ENCODE measurements at regions not wholly inside any gene's neighbourhood (a gene's known extent, or its start where the extent isn't known, plus 50 kb on each side); places are given as distances from the start of the nearest gene placed in this dataset.

GRCh38 chr13:74210693-74211393, 76.6 kb upstream of the KLF12 start:
- no peak for DNase-seq

DNA sequence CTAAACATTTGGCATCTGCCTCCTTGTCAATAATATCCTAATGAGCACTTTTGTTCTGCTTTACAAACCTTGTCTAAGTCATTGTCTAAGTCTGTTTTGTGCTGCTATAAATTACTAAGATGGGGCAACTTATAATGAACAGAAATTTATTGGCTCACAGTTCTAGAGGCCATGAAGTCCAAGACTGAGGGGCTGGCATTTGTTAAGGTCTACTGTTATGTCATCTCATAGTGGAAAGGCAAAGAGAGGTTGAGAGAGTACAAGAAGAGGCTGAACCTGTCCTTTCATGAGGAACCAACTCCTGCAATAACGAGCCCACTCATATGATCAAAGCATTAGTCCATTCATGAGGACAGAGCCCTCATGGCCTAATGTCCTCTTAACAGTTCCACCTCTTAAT, 72.7 kb upstream of the KLF12 start:
- no peak for DNase-seq

DNA sequence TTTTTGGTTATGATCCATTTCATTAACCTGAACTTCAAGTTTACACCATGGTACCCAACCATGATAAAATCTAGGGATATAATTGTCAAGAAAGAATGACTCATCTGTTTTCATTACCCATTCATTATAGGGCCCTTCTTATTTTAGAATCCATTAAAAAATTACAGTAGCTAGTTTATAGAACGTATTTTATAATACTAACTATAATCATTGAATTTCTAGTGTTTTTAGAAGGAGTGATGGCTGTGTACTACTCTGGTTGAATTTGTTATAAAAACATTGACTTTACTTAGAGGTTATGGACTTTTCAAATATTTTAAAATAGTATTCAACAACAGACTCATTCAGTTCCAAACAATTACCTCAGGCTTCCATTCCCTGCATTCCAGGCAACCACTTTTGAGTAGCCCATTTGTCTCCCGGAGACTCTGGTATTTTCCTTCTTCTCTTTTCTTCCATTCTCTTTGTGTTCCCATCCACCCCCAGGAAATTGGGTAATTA, 71.9 kb upstream of the KLF12 start:
- no peak for DNase-seq

- DNase-seq = no peak
These were observed 71.1 kb upstream of the KLF12 start for GRCh38 chr13:74205313-74205690.

DNA sequence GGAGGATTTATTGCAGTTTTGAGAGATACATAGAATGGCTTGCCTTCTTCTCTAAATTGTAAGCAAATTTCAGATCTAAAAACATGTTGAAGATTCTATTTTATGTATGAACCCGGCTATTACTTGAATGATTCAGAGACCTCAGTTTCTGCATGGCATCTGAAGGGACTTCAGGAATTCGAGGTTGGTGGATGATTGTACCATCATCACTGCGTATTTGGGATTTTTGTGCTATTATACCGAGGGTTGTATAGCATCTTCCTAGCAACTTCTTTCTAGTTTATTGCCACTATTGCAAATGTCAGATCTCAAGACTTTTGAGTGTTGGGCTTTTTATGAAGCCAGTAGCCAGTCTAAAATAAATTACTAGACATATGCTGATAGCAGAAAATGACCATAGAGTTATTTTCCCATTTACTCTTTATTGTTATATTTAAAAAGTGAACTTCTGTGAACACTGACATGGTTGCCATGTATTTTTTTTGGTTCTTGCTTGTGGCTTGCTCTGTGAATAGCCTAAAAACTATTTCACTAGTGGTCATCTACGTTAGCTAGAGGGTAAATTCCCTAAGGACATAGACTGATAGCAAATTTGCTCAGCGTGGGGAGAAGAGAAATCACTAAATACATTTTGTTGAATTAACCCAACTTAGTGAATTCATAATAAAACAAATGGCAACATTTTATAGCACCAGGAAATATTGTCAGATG, 70.6 kb upstream of the KLF12 start:
- no peak for DNase-seq

DNA sequence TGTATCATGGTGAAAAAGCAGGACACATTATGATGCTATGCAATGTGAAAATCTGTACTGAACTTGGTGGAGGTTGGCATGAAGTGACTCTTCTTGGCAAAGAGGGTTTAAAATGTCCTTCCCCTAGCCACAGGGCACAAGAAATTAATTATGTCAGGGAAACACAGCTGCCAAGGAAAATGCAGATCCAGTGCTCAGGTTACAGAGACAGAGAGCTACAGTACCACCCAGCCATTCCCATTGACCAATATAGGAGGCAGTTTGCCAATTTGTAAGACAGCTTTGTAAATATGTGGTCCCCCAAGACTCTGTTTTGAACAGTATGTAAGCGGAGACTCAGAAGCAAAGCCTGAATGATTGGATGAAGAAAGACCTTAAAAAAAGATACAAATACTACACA, 69.4 kb upstream of the KLF12 start:
- DNase-seq = no peak

GRCh38 chr13:74202129-74202813, 68.1 kb upstream of the KLF12 start:
- DNase-seq = no peak

DNA sequence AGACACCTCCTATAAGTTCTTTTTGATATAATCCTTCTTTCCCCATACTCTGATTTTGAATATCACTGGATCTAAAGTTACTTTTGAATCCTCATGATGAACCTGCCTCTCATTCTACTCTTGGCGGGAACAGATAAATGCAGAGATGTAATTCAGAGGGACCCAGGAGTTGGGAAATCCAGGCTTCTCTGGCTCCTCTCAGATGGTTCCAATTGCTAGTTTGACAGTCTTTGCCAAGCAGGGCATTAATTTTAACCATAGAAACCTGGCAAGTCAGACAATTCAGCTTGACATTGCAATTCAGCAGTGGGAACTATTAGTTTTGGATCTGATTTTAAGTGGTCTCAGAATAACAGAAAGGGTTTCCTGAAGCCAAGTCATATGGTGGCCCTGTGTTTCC, 67.3 kb upstream of the KLF12 start:
- DNase-seq = no peak

DNA sequence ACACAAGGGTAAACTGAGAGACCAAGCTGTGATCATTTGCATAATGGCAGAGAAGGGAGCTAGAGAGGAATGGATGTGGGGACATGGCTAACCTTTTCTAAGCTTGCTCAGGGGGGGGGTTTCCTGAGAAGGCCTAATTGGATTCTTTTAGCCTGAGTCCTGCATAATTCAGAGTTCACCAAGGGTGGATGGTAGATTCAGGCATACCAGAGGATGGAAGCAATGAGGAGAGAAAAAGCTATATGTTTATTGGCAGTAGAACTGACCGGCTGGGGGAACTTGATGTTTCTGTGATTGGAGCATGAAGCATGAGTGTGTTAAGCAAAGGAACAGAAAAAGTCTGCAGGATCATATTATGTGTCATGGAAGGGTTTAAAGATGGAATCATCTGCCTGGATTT, 65.9 kb upstream of the KLF12 start:
- no peak for DNase-seq

DNA sequence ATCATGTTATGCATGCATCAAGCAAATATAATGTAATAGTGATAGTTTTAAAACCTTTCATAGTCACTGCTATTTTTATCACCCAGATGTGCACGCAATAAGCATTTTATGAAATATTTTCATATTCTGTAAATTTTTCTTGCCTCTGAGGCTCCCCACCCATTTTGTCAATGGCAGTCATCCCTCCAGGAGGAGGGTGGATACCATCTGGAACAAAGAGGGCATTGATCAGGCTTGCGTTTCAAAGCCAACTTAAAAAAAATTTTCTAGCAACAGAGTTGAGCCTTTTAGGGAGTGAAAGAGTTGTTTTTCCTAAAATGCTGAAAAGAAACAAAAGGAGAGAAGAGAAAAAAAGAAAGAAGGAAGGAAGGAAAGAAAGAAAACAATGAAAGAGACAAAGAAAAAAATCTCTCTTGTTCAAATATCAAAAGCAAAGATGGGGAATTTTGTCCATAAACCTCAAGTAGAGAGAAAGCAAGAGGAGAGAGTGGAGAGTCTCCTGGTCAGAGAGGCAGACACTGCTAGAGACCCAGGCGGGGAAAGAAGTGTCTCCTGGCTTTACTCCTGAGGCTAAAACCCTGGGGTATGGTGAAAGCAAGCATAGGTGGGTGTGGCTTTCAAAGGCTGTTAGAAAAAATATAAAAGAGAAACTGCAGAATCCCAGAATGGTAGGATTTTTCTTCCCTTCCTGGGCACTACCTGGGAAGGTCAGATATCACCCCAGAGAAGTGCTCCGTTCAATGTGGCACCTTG, 63.6 kb upstream of the KLF12 start:
- no peak for DNase-seq

DNA sequence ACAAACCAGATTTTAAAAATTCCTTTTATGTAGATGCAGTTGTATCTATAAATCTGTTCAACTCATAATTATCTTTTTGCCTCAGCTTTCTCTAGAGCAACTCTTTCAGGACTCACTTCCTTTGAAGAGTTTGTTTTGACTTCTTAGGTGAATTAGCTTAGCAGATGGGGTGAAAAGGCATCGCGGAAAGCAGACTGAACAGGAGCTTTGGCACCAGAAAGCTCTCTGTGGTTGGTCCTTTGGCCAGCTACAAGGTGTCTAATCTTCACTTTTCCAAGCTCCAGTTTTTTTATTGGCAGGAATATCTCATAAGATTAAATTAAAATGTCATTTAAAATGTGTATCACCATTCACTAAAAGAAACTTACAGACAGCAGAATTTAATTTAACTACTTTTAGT, 60.6 kb upstream of the KLF12 start:
- no peak for DNase-seq

DNA sequence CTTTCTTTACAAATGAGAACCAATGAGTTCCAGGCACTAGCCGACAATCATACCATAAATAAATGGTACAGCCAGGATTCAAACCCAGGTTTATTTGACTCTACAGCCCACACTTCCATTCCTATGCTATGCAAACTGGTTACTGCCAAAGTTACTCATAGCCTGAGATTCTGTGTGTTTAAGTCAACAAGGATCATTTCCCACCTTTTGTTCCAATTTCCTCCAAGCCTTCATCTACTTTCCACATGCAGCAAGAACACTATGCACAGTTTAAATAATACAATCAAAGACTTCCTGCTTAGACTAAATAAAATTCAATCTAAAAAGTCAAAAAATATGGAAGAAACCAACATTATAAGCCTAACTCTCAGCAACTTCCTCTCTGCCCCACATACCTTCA, 59.2 kb upstream of the KLF12 start:
- no peak for DNase-seq

- no peak for DNase-seq
These were observed 57.2 kb upstream of the KLF12 start for GRCh38 chr13:74191410-74191809.

DNA sequence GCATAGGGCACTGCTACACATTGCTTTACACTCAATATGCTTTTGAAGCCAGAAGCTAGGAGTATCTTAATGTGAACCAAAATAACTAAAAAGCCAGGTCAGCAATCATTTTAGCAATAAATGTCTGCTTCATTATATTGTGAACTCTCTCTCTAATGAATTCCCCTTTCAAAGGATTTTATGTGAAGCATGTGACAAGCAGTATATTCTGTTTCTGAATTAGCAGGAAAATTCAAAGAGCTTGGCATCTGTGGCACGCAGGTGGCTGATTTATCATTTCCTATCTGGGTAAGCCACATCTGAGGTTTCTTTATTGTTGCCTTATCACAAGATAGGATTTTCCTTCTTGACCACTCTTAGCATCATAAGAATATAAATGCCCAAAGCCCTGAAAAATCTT, 56.8 kb upstream of the KLF12 start:
- peak; percentile 9 for DNase-seq

GRCh38 chr13:74187564-74187963, 53.4 kb upstream of the KLF12 start:
- DNase-seq = no peak

DNA sequence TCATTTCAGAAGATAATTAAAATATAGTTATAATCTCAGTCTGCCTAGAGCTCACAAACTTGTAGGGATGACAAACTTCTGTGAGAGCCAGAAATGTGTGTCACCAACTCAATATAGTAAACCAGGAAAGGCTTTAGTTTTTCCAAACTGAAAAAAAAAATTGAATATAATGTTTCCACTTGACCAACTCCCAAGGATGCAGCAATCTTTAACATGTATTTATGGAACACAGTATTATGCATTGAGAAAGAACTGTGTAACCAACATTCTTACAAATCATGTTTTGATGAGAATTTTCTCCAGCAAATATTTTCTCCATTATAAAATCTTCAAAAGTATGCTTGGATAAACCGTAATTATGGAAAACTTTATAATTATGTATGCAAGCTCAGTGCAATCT, 50.1 kb upstream of the KLF12 start:
- DNase-seq = no peak
